ENCODE measurements at regions not wholly inside any gene's neighbourhood (a gene's known extent, or its start where the extent isn't known, plus 50 kb on each side); places are given as distances from the start of the nearest gene placed in this dataset.

DNA sequence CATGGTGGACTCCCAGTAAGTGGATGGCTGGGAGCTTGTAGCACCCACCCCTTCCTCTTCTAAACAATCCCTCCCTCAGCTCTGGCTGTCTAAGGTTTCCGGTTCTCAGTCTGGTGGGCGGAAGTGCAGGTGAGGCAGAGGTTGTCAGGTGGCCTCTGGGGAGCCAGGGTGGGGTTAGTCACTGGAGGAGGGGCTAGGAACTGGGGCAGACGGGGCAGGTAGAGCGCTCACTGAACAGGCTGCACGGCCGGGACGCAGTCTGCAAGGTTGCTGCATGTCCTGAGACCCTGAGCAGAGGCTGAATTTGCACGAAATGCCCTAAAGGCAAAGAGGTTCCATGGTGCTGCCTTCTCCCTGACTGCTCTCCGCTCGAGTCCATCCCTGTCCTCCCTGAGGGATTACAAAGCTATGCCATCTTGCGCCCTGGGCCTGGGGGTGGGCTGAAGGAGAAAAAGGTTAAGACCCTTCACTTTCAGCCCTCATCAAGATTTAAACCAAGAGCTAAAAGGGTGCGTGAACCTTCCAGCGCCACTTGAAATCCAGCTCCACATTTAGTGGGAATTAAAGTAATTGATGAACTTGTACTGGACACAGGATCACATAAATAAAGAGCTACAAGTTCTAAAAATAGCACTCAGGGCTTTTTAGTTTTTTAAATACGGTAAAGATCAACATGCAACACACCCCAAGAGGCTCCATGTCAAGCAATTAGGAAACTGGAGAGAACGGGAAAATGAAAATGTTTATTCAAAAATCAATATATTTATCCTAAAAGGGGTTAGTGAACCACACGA lies 62.3 kb upstream of the CTBP2 start:
- H3K27ac ChIP-seq = no peak overlapping the region
- peaks cover 0 to 18% (median 0%) of the 10 kb centered on the region in 7 donors for H3K27me3 ChIP-seq
- H3K36me3 ChIP-seq = no peaks in the 10 kb centered on the region
- H3K4me1 ChIP-seq = no peaks in the 10 kb centered on the region
- 76 to 78% methylated on average over 16 of the region's 16 CpGs for WGBS, 2 donors
- no peak for DNase-seq
- no peak for ATAC-seq
- no peaks in the 10 kb centered on the region for H3K9me3 ChIP-seq
- TF ChIP-seq, protein P1, sequence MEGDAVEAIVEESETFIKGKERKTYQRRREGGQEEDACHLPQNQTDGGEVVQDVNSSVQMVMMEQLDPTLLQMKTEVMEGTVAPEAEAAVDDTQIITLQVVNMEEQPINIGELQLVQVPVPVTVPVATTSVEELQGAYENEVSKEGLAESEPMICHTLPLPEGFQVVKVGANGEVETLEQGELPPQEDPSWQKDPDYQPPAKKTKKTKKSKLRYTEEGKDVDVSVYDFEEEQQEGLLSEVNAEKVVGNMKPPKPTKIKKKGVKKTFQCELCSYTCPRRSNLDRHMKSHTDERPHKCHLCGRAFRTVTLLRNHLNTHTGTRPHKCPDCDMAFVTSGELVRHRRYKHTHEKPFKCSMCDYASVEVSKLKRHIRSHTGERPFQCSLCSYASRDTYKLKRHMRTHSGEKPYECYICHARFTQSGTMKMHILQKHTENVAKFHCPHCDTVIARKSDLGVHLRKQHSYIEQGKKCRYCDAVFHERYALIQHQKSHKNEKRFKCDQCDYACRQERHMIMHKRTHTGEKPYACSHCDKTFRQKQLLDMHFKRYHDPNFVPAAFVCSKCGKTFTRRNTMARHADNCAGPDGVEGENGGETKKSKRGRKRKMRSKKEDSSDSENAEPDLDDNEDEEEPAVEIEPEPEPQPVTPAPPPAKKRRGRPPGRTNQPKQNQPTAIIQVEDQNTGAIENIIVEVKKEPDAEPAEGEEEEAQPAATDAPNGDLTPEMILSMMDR (IDR thresholded peaks at IDR 0.05) = no peak
- intact Hi-C loops (cut with DNase I) = no loop called here
- H3K4me3 ChIP-seq = no peak overlapping the region

DNA sequence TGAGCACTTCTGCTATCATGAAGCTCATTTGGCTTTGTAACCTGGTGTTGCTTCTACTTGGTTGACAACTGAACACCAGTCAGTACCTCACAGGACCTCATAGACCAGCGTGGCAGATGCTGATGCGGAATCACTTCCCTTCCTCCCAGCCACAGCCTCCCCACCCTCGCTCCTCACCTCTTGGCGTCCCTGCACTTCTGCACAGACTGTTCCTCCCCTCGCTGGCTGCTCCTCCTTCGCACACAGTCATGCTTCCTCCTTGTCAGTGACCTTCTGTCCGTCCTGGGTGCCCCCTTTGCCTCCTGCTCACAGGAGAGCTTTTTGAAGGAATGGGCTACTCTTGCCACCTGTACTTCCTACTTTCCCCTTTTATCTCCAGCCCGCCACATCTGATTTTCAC lies 61.4 kb upstream of the CTBP2 start:
- TF ChIP-seq, protein P1 (IDR thresholded peaks at IDR 0.05) = no peak
- Histone ChIP-seq H3K36me3 (no peaks in the 10 kb centered on the region), H3K4me3 (no peak overlapping the region), H3K9me3 (no peaks in the 10 kb centered on the region), H3K27ac (no peak overlapping the region), H3K27me3 (peaks cover 0 to 18% (median 0%) of the 10 kb centered on the region in 7 donors), H3K4me1 (no peaks in the 10 kb centered on the region)
- no peak for DNase-seq
- WGBS, 2 donors = 70 to 77% methylated on average over 8 of the region's 8 CpGs
- no peak for ATAC-seq
- intact Hi-C loops (cut with DNase I) = no loop called here

DNA sequence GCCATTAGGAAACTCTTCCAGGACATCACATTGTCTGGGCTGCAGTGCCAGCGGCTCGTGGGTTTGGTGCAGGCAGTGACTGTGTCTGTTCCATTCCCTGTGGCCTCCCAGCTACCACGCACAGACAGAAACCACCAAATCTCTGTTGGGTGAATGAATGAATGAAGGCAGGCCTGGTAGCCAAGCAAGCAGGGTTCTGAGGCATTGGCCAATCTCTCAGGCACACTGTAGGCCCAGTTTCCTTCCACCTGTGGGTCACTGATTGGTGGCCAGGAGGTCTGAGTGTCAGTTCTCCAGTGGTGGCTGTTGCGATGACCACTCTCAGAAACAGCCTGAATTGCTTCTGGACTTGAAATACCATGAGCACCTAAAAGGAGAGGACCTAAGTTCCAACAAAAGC lies 59.4 kb upstream of the CTBP2 start:
- Histone ChIP-seq H3K4me1 (no peaks in the 10 kb centered on the region), H3K9me3 (no peaks in the 10 kb centered on the region), H3K27me3 (peaks cover 0 to 18% (median 0%) of the 10 kb centered on the region in 7 donors), H3K4me3 (no peak overlapping the region), H3K27ac (no peak overlapping the region), H3K36me3 (no peaks in the 10 kb centered on the region)
- TF ChIP-seq, protein P1 (IDR thresholded peaks at IDR 0.05) = no peak
- 95 to 97% methylated on average over 4 of the region's 4 CpGs for WGBS, 2 donors
- ATAC-seq (no peak), DNase-seq (no peak)
- intact Hi-C loops (cut with DNase I) = no loop called here

DNA sequence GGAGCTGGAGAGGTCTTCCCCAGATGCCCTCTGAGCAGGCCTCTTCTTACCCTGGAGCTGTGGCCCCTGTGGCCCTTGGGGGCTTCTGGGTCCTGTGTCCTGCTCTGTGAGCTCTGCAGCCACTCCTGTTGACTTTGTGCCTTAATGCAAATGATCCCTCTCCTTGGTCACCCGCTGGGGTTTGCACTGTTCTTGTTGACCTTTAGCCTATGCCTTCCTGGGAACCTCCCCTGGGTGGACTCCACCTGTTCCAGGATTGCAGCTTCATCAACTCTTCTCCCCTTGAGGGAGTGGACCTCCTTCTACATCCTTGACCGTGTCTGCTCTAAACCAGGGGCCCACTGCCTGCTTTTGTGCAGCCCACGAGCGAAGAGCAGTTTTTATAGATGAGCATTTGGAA lies 58.6 kb upstream of the CTBP2 start:
- H3K4me1 ChIP-seq = no peaks in the 10 kb centered on the region
- WGBS, 2 donors = 92 to 97% methylated on average over 4 of the region's 4 CpGs
- intact Hi-C loops (cut with DNase I) = no loop called here
- no peaks in the 10 kb centered on the region for H3K9me3 ChIP-seq
- no peak for ATAC-seq
- no peak overlapping the region for H3K27ac ChIP-seq
- peaks cover 0 to 18% (median 0%) of the 10 kb centered on the region in 7 donors for H3K27me3 ChIP-seq
- no peak for DNase-seq
- TF ChIP-seq, protein P1 (IDR thresholded peaks at IDR 0.05) = no peak
- H3K36me3 ChIP-seq = no peaks in the 10 kb centered on the region
- no peak overlapping the region for H3K4me3 ChIP-seq
